KMS-11 (cell line): ENCODE measurements at regions not wholly inside any gene's neighbourhood (a gene's known extent, or its start where the extent isn't known, plus 50 kb on each side); places are given as distances from the start of the nearest gene placed in this dataset.

Source experiments
- H2AFZ ChIP-seq: fragments of 200-600 bp; sonication (generic); 2 replicates; pipeline ENCODE4 v1.6.1; 2016; ENCODE audit warnings: antibody characterized with exemption, mixed run types, low read depth
- H3K27ac ChIP-seq: fragments of 200-600 bp; sonication (generic); 2 replicates; pipeline ENCODE4 v1.6.1; 2016; ENCODE audit warnings: mild to moderate bottlenecking, mixed run types
- H3K27me3 ChIP-seq: fragments of 200-600 bp; sonication (generic); 2 replicates; pipeline ENCODE4 v1.6.1; 2017; ENCODE audit warnings: mild to moderate bottlenecking, low read depth, mixed run types, moderate library complexity; ENCODE audit not compliant: insufficient read depth
- H3K36me3 ChIP-seq: fragments of 200-600 bp; sonication (generic); 2 replicates; pipeline ENCODE4 v1.6.1; 2017; ENCODE audit warnings: mild to moderate bottlenecking, mixed run types; ENCODE audit not compliant: insufficient read depth
- H3K4me1 ChIP-seq: fragments of 200-600 bp; sonication (generic); 2 replicates; pipeline ENCODE4 v1.6.1; 2016; ENCODE audit warnings: mild to moderate bottlenecking, low read depth, mixed run types; ENCODE audit not compliant: poor library complexity, severe bottlenecking
- H3K4me2 ChIP-seq: fragments of 200-600 bp; sonication (generic); 2 replicates; pipeline ENCODE4 v1.7.0; 2016; ENCODE audit warnings: mild to moderate bottlenecking, mixed run types
- H3K4me3 ChIP-seq: fragments of 200-600 bp; sonication (generic); IDR thresholded peaks from 2 replicates; pipeline ENCODE4 v1.6.1; 2017; ENCODE audit warnings: low read depth, low read length, mixed read lengths; ENCODE audit not compliant: insufficient read depth
- H3K79me2 ChIP-seq: fragments of 200-600 bp; sonication (generic); 2 replicates; pipeline ENCODE4 v1.6.1; 2016; ENCODE audit warnings: low read depth, mixed run types; ENCODE audit not compliant: insufficient read depth
- H3K9ac ChIP-seq: fragments of 200-600 bp; sonication (generic); 2 replicates; pipeline ENCODE4 v1.6.1; 2016; ENCODE audit warnings: mild to moderate bottlenecking, mixed run types
- H4K20me1 ChIP-seq: fragments of 200-600 bp; sonication (generic); 2 replicates; pipeline ENCODE4 v1.6.1; 2016; ENCODE audit warnings: mild to moderate bottlenecking, mixed run types; ENCODE audit not compliant: insufficient read depth
- CTCF ChIP-seq: fragments of 200-600 bp; sonication (generic); conservative IDR thresholded peaks from 2 replicates; pipeline ENCODE4 v1.6.1; 2017; ENCODE audit warnings: low read depth, mild to moderate bottlenecking, antibody characterized with exemption, low read length, moderate library complexity, mixed read lengths

DNA sequence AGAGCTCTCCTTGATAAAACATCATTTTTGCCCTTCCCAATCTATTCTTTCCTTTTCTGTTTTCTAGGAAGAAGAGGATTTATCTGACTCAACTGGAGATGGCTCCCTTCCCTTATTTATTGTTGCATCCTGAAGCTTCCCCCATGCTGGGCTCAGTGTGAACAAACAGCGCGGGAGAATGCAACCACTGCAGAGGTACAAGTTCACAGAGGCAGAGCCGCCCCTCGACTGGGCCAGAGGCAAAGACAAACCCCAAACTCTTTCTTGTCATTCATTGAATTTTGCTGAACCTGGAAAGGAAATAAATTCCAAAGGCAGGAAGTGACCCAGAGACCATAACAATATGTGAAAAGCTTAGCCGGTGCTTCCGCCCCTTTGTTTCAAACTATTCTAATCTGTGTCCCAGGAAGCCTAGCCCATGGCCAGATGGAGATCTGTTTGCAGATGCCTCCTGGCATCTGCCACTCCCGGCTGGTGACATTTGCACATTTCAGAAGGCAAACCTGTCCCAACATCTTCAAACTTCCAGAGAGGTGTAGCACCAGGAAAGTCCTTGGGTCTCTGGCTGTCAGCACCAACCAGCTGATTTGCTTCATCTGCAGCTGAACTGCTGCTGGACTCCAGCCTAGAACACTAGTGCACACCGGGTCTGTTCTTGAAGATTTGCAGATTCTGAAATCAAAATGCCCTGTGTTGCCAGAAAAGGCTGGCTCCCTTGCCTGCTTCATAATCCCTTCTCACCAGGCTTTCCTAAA is 79.4 kb upstream of the MAP4K3 start:
- H3K9ac ChIP-seq = no peak overlapping the region
- H3K27ac ChIP-seq = no peak overlapping the region
- H2AFZ ChIP-seq = no peak overlapping the region
- H3K4me3 ChIP-seq = no peak overlapping the region
- H3K4me1 ChIP-seq = no peaks in the 10 kb centered on the region
- H3K4me2 ChIP-seq = no peak overlapping the region
- H3K36me3 ChIP-seq = no peaks in the 10 kb centered on the region
- H3K79me2 ChIP-seq = no peaks in the 10 kb centered on the region
- no peaks in the 10 kb centered on the region for H3K27me3 ChIP-seq
- no peak for TF ChIP-seq CTCF
- no peaks in the 10 kb centered on the region for H4K20me1 ChIP-seq

DNA sequence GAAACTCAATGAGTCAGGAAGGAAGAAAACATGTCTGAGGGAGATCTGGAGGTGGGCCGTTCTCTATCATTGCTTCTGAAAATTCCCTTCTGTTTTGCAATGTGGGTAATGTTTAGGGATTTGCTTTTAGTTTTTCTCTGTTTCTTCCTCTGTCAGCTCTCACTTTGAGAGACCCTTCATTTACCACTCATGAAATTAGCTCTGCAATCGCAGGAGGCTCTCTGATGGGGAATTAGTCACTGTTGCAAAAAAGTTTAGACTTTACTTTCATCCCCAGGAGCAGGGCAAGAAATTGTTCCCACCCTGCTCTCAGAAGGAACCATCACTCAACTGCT is 80.0 kb upstream of the MAP4K3 start:
- Histone ChIP-seq H3K79me2 (no peaks in the 10 kb centered on the region), H3K4me3 (no peak overlapping the region), H3K27me3 (no peaks in the 10 kb centered on the region), H3K36me3 (no peaks in the 10 kb centered on the region), H2AFZ (no peak overlapping the region), H4K20me1 (no peaks in the 10 kb centered on the region), H3K4me2 (no peak overlapping the region), H3K9ac (no peak overlapping the region), H3K4me1 (no peaks in the 10 kb centered on the region), H3K27ac (no peak overlapping the region)
- no peak for TF ChIP-seq CTCF

DNA sequence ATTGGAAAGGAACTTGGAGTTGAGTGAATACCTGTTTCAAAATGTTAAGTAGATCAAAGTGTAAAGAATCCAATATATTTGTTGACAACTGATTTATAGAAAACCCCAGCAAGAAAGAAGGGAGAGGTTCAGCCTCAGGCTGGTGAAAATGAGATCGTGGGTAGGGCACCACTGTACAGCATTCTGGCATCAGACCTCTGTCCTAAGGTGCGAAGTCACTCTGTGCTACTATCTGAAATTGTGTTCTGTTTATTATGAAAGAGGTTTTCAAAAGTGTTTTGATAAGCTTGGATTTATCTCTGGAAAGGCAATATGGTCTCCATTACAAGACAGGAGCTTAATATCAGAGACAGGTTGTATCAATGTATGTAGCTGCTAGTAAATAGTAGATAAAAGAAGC is 80.5 kb upstream of the MAP4K3 start:
- Histone ChIP-seq H2AFZ (no peak overlapping the region), H3K27ac (no peak overlapping the region), H3K4me2 (no peak overlapping the region), H3K27me3 (no peaks in the 10 kb centered on the region), H3K79me2 (no peaks in the 10 kb centered on the region), H3K9ac (no peak overlapping the region), H4K20me1 (no peaks in the 10 kb centered on the region), H3K36me3 (no peaks in the 10 kb centered on the region), H3K4me1 (no peaks in the 10 kb centered on the region), H3K4me3 (no peak overlapping the region)
- TF ChIP-seq CTCF = no peak

GRCh38 chr2:39519886-39520285 is 82.8 kb upstream of the MAP4K3 start:
- Histone ChIP-seq H3K4me3 (no peak overlapping the region), H2AFZ (no peak overlapping the region), H3K4me1 (no peaks in the 10 kb centered on the region), H3K9ac (no peak overlapping the region), H4K20me1 (no peaks in the 10 kb centered on the region), H3K79me2 (no peaks in the 10 kb centered on the region), H3K27ac (no peak overlapping the region), H3K27me3 (no peaks in the 10 kb centered on the region), H3K4me2 (no peak overlapping the region), H3K36me3 (no peaks in the 10 kb centered on the region)
- no peak for TF ChIP-seq CTCF
